Stromal cell of bone marrow (primary cell): ENCODE measurements at regions not wholly inside any gene's neighbourhood (a gene's known extent, or its start where the extent isn't known, plus 50 kb on each side); places are given as distances from the start of the nearest gene placed in this dataset.
"Not testable (repeated sequence)": the region's sequence is repeated elsewhere in the genome, so short reads cannot be mapped to it uniquely, and the experiment has no call there.

Experiments
- DNase-seq: peaks from one replicate; pipeline ENCODE4 v3.0.0-alpha.2; 2012; ENCODE audit warnings: low read depth

DNA sequence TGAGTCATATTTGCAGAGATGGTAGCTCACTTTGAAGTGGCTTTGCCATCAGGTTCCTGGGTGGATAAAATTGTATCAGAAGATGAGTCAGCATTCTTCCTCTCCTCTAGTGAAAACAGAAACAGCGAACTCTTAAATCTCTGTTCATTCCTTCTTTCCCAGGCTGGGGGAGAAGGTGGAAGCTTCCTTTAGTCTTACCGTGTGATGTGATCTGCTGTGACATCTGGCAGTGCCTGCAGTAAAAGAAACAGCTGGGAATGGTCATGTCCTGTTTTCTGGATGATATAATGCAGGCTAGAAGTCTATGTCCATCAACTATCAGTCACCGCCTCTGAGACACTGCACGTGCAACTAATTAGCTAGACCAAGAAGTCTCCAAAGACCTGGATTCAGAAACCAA lies 171.6 kb downstream of the VAPA start:
- no peak for DNase-seq

DNA sequence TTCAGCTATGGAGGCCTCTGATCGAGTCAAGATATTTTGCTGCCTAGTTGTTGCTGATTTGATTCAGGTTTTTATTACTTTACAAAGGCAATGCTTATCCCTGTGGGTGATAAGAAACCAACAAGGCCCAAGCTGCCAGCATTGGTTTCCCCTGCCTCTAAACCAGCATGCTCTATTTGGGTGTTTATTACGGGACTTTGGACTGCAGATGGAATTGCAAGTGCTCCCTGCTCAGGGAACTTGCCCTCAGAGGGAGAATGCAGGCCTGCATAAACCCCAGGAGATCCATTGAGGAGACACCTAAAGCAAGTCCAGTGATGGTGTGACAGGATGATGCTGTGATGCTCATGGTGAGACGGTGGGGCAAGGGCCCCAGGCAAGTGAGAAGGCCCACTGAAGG lies 172.1 kb downstream of the VAPA start:
- DNase-seq = no peak

DNA sequence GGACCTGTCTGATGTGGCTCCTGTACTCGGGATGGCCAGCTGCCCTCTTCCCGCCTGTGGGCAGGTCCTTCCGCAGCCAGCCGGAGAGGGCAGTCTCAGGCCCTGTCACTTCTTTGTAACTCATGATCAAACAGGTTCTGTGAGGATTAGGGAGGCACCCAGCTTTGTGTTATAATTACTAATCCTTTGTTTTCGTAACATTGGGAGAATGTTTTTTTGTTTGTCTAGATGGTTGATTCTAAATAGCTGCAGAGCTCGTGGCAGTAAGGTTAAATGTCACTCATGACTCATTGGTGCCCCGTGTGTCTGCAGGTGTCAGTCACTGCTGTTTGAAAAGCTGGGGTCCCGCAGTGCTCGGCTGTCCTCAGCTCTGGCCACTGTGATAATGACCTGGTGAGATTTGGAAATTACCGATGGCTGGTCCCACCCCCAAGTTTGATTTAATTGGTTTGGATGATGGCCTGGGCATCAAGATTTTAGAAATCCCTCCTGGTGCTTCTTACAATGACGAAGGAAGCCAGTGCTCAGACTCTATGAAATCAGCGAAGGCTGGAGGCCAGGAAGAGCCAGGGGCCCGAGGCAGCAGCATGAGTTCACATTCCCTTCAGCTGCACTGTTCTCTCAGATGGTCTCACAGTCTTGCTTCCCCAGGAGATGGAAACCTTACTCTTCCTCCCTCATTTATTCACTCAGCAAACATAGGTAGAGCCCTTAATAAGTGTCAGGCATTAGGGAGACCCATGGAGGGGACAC lies 172.8 kb downstream of the VAPA start:
- no peak for DNase-seq

DNA sequence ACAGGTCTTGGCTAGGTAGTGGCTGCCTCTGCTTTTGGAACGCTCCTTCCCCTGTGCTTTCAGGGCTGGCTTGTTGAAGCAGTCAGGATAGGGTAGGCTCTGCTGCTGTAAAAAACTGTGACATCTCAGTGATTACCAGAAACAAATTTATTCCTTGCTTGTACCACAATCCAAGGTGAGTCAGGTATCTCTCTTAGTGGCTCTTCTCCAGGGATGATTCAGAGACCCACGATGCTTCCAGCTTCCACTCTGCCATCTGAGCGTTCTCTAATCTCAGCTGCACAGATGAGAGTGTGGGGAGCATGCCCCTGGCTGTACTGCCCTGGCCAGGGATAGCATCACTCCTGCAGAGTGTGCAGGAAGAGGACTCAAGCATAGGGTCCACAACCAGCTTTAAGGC lies 174.9 kb downstream of the VAPA start:
- no peak for DNase-seq

DNA sequence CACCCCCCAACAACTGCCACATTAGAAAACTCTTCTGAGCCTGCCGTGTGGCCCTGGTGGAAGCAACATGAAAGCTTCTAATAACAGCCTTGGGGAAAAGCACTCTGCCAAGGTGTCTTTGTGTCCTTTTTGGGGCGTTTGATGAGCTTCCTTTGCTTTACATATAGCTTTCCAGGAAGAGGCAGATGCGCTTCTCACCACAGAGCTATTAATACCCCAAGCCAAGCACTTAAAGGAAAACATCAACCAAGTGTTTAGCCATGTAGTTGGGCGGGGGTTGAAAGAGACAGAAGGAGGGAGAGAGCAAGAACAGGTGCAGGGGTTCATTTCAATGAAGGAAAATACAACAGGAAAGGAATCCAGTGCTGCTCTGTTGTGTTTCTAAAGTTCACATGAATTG lies 176.1 kb downstream of the VAPA start:
- DNase-seq = no peak

DNA sequence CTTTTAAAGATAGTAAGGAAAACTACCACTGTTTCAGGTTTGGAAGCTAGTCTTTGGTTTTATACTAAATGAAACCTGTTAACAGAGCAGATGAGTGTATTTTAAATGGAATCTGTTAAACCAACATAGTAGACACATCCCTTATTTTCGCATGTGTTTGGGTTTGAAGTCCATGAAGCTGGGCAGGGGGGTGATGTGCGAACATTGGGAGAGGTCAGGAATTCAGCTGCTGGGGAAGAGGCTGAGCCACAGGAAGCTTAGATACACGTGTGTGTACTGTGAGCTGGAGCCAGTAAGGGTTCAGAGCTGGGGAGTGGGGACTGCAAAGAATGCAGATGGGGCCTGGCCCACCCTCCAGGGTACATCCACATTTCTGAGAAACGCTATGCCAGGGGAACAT lies 176.9 kb downstream of the VAPA start:
- no peak for DNase-seq

DNA sequence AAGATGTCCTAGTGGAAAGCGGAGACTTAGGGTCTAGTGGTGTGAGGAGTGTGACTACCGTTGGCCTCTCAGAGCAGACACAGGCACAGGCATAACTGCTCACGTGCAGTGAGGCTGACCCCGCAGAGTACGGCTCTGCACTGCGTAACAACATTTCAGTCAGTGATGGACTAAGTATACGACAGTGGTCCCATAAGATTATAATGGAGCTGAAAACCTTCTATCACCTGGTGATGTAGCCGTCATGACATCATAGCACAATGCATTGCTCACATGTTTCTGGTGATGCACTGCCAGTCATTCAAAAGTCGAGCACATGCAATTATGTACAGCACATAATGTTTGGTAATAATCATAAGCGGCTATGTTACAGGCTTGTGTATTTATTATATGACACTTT lies 179.6 kb downstream of the VAPA start:
- no peak for DNase-seq

DNA sequence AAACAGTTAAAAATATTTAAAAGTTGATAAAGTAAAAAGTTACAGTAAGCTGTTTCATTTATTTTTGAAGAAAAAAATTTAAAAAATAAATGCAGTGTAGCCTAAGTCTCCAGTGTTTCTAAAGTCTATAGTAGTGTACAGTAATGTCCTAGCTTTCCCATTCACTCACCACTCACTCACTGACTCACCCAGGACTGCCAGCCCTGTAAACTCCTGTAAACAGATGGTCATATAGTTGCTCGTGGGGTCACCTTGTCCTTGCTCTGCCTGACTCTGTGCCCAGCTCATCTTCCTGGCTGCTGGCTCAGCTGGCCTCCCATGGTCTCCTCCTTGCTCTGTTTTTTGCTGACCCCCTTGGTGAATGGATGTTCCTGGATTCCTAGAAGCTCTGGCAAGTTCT lies 180.3 kb downstream of the VAPA start:
- no peak for DNase-seq

DNA sequence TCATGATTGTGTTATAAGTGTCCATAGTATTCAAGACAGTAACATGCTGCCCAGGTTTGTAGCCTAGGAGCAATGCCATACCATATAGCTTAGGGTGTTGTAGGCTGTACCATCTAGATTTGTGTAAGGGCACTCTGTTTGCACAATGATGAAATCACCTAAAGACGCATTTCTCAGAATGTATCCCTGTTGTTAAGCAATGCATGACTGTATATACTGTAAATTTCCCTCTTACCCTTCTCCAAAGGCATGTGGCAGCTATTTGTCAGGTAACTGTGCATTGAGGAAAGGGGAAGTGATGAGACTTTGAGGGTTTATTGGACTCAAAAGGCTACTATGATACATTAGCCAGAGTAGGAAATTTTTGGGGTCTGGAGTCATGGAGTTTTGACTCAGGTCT lies 180.8 kb downstream of the VAPA start:
- no peak for DNase-seq

DNA sequence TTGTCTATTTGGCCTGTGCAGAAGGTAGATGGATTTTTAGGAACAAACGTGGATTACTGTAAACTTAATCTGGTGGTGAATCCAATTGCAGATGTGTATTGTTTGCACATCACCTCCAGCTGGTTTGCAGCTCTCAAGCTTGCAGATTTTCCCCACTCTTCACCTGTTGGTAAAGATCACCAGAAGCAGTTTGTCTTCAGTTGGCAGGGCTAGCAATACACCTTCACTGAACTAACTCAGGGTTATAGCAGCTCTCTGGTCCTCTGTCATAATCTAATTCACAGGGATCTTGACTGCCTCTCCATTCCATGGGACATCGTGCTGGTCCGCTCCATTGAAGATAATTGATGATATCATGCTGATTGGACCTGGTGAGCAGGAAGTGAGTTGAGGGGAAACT lies 181.5 kb downstream of the VAPA start:
- DNase-seq = no peak

DNA sequence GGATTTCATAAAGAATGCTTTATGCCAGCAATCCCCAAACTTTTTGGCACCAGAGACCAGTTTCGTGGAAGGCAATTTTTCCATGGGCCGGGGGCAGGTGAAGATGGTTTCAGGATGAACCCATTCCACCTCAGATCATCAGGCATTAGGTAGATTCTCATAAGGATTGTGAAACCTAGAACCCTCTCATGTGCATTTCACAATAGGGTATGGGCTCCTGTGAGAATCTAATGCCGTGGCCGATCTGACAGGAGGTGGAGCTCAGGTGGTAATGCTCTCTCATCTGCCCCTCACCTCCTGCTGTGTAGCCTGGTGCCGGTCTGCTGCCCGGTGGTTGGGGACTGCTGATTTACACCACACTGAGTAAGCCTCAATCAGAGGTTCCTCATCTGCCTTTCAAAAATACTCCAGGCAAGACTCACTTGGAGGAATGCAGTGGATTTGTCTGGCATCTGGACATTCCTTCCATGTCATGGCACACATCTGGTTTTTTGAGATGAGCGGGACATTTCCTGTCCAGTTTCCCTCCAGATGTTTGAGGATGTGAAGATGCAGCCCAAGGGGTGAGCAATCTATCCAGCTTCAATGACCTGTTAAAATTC lies 185.8 kb downstream of the VAPA start:
- no peak for DNase-seq

DNA sequence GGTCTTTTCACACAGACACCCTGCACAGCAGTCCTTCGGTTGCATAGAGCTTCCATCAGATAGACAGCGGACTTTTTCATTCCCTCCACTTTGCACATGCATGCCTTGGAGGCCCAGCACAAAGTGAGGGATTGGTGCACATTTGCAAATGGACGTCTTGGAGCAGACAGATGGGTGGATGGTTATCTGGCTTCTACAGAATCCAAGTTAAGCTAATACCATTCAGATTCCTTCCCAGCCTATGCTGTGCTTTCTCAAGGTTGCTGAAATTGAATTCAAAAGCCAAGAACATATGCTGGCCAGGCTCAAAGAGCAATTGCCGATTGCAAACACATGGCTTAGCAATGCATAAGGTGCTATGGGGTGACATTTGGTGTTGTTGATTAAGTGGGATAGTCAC lies 186.4 kb downstream of the VAPA start:
- no peak for DNase-seq

DNA sequence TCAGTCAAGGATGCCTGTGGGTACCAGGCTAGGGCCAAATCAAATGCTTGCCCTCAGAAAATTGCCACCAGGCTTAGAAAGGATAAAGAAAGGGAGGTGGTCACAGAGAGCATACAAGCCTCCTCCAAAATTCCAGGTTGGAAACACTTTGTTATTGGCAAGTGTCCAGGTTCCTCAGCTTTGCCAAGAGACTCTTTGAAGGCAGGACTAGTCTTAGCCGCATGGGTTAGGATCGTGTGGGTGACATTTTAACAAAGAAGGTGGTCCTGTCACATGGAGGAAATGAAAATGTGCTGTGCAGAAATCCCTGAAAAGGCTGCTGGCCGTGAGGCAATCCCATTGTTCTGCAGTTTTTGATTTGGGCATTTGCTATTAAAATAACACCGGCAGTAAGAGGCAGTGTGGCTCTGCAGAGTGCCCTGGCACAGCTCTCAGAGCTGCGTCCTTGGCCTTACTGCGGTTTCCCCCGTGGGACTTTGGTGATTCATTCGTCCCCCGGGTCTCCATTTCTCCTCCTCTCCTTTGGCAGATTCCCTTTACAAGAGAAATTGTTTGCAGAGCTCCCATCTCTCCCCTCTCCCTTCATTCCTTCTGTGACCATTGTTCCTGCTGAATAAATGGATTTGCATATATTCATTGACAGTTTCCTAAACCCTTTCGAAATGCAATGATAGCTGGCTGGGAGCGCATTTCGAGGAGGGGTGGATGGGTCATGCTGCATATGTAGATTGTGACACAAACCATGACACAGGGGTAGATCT lies 187.3 kb downstream of the VAPA start:
- peak; percentile 31 for DNase-seq

DNA sequence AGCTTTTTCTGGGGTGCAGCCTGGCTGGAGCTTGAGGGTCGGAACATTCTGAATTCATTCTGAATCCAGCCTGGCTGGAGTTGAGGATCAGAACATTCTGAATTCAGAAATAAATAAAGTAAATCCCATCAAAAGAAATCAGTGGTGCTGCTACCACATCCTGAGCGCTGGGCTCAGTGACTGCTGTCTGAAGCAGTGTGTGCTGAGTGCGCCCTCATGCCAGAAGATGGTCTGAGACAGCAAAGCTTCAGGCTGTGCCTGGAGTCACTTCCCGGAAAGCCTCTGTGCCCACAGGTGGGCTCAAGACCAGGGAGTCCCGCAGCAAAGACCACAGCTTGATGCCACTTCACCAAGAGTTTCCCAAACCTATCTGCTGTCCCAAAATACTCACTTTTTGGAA lies 187.9 kb downstream of the VAPA start:
- no peak for DNase-seq

DNA sequence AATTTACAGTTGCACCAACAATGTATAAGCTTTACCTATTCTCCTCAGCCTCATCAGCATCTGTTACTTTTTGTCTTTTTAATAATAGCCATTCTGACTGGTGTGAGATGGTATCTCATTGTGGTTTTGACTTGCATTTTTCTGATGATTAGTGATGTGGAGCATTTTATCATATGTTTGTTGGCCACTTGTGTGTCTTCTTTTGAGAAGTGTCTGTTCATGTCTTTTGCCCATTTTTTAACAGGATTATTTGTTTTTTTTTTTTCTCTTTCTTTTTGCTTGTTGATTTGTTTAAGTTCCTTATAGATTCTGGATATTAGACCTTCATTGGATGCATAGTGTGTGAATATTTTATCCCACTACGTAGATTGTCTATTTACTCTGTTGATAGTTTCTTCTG lies 191.3 kb downstream of the VAPA start:
- not testable (repeated sequence) for DNase-seq

DNA sequence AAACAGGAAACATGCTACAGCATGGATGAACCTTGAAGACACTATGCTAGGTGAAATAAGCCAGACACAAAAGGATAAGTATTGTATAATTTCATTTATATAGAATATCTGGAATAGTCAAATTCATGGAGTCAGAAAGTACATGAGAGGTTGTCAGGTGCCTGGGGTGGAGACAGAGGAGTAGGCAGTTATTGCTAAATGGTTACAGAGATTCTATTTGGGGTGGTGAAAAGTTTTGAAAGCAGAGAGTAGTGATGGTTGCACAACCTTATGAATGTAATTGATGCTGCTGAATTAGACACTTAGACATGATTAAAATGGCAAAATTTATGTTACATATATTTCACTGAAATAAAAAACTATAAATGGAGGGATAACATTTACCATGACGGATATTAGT lies 197.4 kb downstream of the VAPA start:
- no peak for DNase-seq

DNA sequence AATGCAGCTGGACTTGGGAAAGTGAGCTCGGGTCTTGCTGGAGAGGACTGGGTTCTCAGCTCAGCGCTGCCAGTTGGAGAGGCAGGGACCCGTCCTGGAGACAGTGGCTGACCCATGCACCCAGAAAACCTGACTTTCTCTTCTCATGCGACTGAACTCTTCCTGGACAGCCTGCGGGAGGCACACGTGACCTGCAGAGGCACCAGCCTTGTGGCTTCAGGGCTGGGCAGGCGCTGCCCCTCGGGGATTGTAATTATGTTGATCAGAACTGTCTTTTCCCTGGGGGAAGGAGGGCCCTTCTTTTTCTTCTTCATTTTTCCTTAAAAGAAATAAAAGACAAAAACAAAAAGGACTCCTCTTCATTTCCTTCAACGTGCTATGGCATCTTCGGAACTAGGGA lies 198.1 kb downstream of the VAPA start:
- DNase-seq = no peak

DNA sequence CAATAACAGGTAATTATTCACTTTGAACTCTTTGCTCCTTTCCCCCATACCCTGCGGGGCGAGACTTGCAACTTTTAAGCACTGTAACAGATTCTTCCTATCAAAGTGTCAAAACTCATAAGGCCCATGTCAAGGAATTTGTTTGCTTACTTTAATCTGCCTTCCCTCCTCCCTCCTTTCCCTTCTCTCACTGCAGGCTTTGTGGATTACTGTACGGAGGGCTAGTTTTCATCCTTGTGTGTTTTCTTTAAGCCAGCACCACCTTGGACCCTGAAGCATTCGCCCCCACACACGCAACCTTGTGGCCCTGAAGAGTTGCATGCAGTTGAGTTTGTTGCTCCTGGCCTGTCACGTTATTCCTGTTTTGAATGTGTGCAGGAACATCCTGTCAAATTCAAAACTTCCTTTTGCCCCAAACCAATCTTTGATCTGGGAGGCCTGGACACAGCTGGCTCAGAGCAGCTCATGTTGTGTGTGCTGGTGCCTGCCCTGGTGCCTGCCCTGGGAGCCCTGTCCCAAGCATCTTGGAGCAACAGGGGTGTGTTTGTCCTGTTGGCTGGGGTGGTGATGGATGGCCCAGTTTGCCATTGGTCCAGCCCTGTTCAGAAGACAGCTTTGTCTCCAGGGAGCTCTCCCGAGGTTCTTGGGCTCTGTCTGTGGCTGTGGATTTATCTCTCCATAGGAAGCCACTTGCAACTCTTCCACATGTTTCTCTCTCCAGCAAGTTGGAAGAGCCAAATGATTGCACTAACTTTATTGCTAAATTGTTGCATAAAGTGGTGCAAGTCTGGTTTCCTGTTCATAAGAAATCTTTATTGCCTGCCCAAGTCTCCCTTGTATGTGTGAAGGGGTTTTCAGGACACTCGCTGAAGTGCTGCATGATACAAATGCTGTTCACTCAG lies 199.6 kb downstream of the VAPA start:
- DNase-seq = no peak

DNA sequence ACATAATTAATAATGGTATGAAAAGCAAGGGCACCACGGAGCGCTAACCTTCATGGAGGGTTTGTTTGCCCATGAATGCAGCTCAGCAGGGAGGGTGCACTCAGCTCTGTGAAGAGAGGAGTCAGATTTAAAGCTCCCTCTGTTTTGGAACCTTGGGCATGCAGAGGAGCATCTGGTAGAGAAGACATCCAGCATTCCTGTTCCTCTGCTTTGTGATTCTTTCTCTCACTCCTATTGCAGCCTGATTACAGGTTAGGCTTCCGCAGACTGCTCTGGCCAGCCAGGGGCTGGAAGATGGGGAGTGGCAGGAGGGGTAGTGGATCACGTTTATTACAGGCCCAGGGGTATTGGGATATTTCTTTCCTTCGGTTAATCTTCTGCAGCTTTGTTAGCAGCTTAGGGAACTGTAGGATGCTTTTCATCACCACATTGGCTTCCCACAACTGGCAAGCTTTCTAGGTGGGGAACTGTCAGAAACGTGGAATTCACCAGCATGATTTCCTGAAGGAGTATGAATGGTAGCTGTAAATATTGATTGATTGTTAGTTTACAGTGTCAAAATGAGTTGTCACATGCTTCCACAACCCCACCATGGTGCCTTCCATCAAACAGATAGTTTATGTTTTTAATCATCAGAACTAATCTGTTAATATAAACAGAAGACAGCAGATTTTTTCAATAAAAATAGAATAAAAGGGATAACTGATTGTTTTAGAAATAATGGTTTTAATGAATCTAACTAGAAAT lies 201.1 kb downstream of the VAPA start:
- no peak for DNase-seq

DNA sequence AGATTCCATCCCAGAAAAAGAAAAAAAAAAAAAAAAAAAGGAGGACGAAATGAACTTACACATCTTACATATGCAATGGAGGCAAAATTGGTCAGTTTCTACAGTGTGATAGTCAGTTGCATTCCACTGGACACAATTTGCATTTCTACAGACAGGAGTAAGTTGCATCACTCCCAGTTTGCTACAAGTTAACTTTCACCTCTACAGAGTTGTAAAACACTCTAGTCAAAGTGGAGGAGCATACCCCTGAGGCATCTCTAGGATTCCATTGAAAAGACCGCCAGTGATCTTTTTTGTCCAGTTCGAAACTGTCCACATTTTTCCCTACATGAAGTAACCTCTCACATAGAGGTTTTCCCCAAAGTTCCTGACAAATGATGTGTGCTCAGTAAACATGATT lies 202.8 kb downstream of the VAPA start:
- no peak for DNase-seq

DNA sequence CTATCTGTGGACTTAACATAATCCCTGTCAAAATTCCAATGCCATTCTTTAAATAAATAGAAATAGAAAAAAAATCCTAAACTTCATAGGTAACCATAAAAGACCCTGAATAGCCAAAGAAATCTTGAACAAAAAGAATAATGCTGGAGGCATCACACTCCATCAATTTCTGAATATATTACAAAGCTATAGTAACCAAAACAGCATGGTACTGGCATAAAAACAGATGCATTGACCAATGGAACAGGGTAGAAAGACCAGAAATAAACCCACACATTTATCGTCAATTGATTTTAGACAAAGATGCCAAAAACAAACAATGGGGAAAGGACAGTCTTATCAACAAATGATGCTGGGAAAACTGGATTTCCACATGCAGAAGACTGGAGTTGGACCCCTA lies 205.7 kb downstream of the VAPA start:
- DNase-seq = no peak

DNA sequence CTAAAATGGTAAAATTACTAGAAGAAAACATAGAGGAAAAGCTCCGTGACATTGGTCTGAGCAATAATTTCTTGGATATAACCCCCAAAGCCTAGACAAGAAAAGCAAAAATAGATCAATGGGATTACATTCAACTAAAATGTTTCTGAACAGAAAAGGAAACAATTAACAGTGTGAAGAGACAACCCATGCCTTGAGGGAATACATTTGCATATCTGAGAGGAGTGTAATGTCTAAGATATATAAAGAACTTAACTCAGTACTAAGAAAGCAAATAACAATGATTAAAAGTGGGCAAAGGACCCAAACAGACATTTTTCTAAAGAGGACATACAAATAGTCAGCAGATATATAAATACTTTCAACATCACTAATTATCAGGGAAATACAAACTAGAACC lies 206.2 kb downstream of the VAPA start:
- DNase-seq = no peak
